Activated CD4-positive, alpha-beta T cell treated with anti-CD3 and anti-CD28 coated beads, Interleukin-2, amount 10 ng/mL, durations not matched to agents 7 days and 5 days (primary cell): ENCODE measurements at regions not wholly inside any gene's neighbourhood (a gene's known extent, or its start where the extent isn't known, plus 50 kb on each side); places are given as distances from the start of the nearest gene placed in this dataset.

ENCODE experiments used
- CTCF ChIA-PET: fragments of 350-600 bp; sonication (Branson Sonifier 250); formaldehyde crosslinking; loops from one replicate; lab custom pipeline; 2021; ENCODE audit warnings: antibody characterized with exemption; lab: Charles Lee
- POLR2A ChIA-PET: fragments of 350-600 bp; sonication (Branson Sonifier 250); formaldehyde crosslinking; loops from one replicate; lab custom pipeline; 2021; ENCODE audit warnings: antibody characterized with exemption; lab: Charles Lee
- DNase-seq: peaks from one replicate; pipeline ENCODE4 v3.0.0-alpha.2; 2020
- H3K27ac Mint-ChIP-seq: one replicate; pipeline ENCODE4 v1.8.0; 2021; ENCODE audit warnings: mild to moderate bottlenecking, moderate library complexity, mixed read lengths
- H3K27me3 Mint-ChIP-seq: one replicate; pipeline ENCODE4 v1.8.0; 2021; ENCODE audit warnings: mixed read lengths
- H3K36me3 Mint-ChIP-seq: one replicate; pipeline ENCODE4 v1.8.0; 2021; ENCODE audit warnings: low read depth, mixed read lengths
- H3K4me1 Mint-ChIP-seq: one replicate; pipeline ENCODE4 v1.8.0; 2021; ENCODE audit warnings: mixed read lengths
- H3K4me3 Mint-ChIP-seq: one replicate; pipeline ENCODE4 v1.8.0; 2021; ENCODE audit warnings: mild to moderate bottlenecking, moderate library complexity, mixed read lengths
- H3K9me3 Mint-ChIP-seq: one replicate; pipeline ENCODE4 v1.8.0; 2021; ENCODE audit warnings: mixed read lengths

DNA sequence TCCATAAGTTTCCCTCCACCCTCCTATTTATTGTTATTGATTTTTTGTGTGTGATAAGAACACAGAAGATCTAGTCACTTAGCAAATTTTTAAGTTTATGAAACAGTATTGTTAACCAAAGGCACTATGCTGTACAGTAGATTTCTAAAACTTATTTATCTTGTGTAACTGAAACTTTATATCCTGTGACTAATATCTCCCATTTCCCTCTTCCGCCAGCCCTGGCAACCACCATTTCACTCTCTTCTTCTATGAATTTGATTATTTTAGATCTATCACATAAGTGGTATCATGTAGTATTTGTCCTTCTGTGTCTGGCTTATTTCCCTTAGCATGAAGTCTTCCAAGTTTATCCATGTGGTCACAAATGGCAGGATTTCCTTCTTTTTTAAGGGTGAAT lies 144.3 kb upstream of the INHBA start:
- POLR2A ChIA-PET, result no interaction called here
- H3K27ac Mint-ChIP-seq, result no peak overlapping the region
- no peaks in the 10 kb centered on the region for H3K36me3 Mint-ChIP-seq
- H3K4me3 Mint-ChIP-seq, result no peak overlapping the region
- DNase-seq, result no peak
- CTCF ChIA-PET, result no interaction called here
- H3K27me3 Mint-ChIP-seq, result no peaks in the 10 kb centered on the region
- peaks cover 15% of the 10 kb centered on the region for H3K9me3 Mint-ChIP-seq
- H3K4me1 Mint-ChIP-seq, result no peaks in the 10 kb centered on the region

DNA sequence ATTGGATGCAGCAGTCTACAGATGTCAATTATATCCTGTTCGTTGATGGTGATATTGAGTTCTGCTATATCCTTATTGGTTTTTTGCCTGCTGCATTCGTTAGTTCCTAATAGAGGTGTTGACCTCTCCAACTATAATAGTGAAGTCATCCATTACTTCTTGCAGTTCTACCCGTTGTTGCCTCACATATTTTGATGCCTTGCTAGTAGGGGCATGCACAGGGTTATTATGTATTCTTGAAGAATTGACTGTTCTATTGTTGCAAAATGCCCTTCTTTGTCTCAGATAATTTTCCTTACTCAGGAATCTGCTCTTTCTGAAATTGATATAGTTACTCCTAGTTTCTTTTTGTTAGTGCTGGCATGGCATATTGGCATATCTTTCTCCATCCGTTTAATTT lies 140.1 kb upstream of the INHBA start:
- POLR2A ChIA-PET, result no interaction called here
- no peaks in the 10 kb centered on the region for H3K36me3 Mint-ChIP-seq
- no peak overlapping the region for H3K27ac Mint-ChIP-seq
- H3K27me3 Mint-ChIP-seq, result peaks cover 2% of the 10 kb centered on the region
- DNase-seq, result no peak
- H3K4me3 Mint-ChIP-seq, result no peak overlapping the region
- CTCF ChIA-PET, result no interaction called here
- H3K4me1 Mint-ChIP-seq, result no peaks in the 10 kb centered on the region
- peaks cover 5% of the 10 kb centered on the region for H3K9me3 Mint-ChIP-seq

DNA sequence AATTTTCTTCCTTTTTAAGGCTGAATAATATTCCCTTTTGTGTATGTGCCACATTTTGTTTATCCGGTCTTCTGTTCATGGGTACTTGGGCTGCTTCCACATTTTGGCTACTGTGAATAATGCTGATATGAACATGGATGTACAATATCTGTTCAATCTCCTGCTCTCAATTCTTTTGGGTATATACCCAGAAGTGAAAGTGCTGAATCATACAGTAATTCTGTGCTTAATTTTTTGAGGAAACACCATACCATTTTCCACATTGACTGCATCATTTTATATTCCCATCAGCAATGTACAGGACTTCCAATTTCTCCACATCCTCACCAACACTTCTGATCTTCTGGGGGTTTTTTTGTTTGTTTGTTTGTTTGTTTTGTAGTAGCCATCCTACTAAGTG lies 135.0 kb upstream of the INHBA start:
- Mint-ChIP-seq H3K36me3 (no peaks in the 10 kb centered on the region), H3K9me3 (peaks cover 4% of the 10 kb centered on the region), H3K4me1 (no peaks in the 10 kb centered on the region), H3K27ac (no peak overlapping the region), H3K4me3 (no peak overlapping the region), H3K27me3 (peaks cover 2% of the 10 kb centered on the region)
- ChIA-PET CTCF (no interaction called here), POLR2A (no interaction called here)
- no peak for DNase-seq

DNA sequence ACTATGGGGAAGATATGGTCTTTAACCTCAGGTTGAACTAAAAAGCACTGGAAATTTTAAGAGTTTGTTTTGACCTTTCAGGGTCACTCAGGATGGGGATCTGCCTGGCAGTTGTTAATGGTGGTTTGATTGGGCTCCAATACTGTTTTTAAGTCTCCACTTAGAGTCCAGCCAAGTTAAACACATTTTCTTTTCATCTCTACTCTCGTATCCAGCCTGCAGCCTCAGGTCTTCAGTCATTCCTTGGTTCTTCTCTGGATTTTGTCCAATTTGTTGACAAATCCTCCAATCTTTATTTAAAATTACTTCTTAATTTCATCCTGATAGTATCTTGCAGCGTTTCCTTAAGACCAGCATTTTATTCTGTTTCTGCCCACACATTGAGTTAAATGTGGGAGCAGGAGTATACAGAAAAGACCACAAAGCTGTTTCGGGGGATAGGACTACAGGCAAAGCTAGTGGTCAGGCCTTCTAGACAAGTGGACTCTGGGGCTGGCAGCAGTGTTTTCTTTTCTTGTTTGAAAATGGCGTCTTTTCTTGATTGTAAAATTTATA lies 133.2 kb upstream of the INHBA start:
- Mint-ChIP-seq H3K4me3 (no peak overlapping the region), H3K36me3 (no peaks in the 10 kb centered on the region), H3K4me1 (no peaks in the 10 kb centered on the region), H3K27me3 (no peaks in the 10 kb centered on the region), H3K27ac (no peak overlapping the region), H3K9me3 (peaks cover 13% of the 10 kb centered on the region)
- DNase-seq, result no peak
- POLR2A ChIA-PET, result no interaction called here
- CTCF ChIA-PET, result no interaction called here

DNA sequence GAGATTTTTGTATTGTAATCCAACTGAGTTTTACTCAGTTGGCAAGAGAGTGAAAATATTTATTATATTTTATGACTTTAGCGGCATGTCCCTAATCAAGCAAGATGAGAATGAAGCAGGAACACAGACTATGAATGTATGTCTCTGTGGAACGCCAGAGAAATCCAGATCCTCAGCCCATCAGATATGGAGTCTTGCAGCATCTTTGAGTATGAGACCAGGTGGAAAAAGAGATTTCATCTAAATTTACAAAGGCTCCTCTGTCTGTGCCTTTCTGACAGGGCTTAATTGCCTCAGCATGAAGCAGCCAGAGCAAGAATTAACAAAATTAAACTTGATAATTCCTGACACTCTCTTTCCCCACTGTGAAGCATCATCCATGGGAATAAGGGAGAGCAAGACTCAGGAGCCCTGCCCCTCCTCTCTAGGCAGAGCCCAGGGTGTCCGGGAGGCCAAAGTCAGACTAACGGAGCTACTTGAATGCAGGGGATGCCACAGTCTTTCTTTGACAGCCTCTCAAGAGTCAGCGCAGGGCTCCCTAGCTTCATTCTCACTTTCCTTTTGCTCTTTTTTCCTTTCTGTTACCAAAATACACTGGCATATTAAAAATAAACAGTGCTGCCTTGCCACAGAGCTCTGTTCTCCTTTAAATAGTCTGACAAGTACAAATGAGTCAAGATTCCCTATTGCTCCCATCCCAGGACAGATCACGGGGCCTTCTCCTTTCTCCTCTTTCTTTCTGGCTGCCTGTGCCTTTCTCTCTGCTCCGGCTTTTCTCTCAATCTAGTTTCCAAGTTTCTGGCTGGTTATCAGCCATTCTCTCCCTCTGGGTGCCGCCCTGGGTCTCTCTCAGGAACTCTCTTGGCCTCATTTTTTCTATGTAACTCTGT lies 132.2 kb upstream of the INHBA start:
- CTCF ChIA-PET, result no interaction called here
- H3K9me3 Mint-ChIP-seq, result peaks cover 15% of the 10 kb centered on the region
- no peak overlapping the region for H3K27ac Mint-ChIP-seq

DNA sequence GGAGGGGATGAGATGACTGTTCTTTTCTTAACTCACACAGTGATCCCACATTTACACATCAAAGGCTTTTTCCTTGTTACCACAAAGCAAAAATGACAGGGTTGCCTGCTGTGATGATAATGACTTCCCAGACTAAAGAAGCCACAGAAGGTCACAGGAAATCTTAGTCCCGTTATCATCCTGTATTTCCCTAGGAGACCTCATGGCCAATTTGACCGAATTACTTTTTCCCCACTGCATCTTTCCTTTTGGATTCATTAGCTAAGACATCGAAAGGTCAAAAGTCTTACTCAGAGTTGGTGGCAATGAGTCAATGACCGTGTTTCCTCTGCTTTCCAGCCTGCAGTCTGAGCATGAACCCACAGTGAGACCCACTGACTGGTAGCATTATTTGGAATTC lies 130.1 kb upstream of the INHBA start:
- CTCF ChIA-PET, result no interaction called here
- Mint-ChIP-seq H3K27me3 (no peaks in the 10 kb centered on the region), H3K4me1 (no peaks in the 10 kb centered on the region), H3K36me3 (no peaks in the 10 kb centered on the region), H3K4me3 (no peak overlapping the region), H3K27ac (no peak overlapping the region), H3K9me3 (peaks cover 16% of the 10 kb centered on the region)
- POLR2A ChIA-PET, result no interaction called here
- no peak for DNase-seq

More for the DNA sequence above, 132.2 kb upstream of the INHBA start:
- H3K4me1 Mint-ChIP-seq, result no peaks in the 10 kb centered on the region
- POLR2A ChIA-PET, result no interaction called here
- DNase-seq, result no peak
- no peaks in the 10 kb centered on the region for H3K27me3 Mint-ChIP-seq
- H3K4me3 Mint-ChIP-seq, result no peak overlapping the region
- H3K36me3 Mint-ChIP-seq, result no peaks in the 10 kb centered on the region

DNA sequence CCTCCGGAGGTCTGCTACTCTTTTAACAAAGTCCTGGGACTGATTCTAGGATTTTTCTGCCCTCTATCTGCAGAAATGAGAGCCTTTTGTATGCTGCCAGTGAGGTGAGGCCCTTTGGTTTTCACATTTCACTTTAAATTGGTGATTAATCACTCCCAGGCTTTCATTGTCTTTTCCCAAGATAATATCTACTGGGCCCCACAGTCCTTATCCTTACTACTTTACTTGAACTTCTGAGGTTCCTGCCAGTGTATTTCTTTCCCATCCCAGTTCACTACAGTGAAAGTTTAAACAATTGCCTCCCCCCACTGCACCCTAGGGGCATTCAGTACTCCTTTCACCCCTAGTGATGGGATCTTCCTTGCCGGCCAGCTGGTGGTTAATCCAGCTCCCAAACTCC lies 127.4 kb upstream of the INHBA start:
- Mint-ChIP-seq H3K27ac (no peak overlapping the region), H3K4me1 (no peaks in the 10 kb centered on the region), H3K9me3 (peaks cover 16% of the 10 kb centered on the region), H3K27me3 (no peaks in the 10 kb centered on the region), H3K36me3 (no peaks in the 10 kb centered on the region), H3K4me3 (no peak overlapping the region)
- ChIA-PET CTCF (no interaction called here), POLR2A (no interaction called here)
- DNase-seq, result no peak

DNA sequence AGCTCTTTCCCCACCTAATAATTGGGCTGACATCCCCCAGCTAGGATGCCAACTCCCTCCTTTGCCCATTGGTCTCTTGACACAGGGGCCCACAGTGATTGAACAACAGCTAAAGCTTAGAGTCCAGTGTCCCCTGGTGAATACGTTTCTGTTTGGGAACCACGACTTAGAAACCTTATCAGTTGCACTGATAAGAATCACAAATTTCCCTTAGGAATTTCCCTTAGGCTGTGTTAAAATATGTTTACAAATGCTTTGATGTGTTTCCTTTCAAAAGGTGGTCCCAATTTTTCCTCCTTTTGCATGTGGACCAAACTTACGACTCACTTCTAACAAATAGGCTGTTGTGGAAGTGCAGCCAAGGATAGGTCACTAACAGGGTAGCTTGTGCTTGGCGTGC lies 126.0 kb upstream of the INHBA start:
- Mint-ChIP-seq H3K4me3 (no peak overlapping the region), H3K9me3 (peaks cover 15% of the 10 kb centered on the region), H3K36me3 (no peaks in the 10 kb centered on the region), H3K27ac (no peak overlapping the region), H3K27me3 (no peaks in the 10 kb centered on the region), H3K4me1 (no peaks in the 10 kb centered on the region)
- no peak for DNase-seq
- ChIA-PET POLR2A (no interaction called here), CTCF (interaction anchor here (1.6 kb wide), 1 partner anchor 10 kb away, joined by 4 read pairs; no protein-coding TSS in a partner anchor)

DNA sequence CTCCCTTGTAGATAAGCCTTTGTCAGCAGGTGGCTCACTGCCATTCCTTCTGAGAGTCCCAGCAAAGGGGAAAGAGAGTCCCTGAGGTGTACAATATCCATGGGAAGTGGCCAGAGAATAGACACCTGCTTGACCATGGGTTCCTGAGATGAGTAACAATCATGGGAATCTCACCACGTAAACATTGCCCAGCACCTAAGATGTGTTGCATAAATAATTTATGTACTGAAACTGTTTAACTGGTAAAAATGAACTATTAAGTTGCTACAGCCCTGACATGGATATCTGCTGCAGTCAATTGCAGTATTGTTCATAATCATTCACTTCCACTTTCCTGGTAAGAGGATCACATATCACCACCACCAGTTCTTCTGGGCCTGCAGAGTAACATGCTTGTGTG lies 123.8 kb upstream of the INHBA start:
- no peak overlapping the region for H3K27ac Mint-ChIP-seq
- no peaks in the 10 kb centered on the region for H3K4me1 Mint-ChIP-seq
- H3K36me3 Mint-ChIP-seq, result no peaks in the 10 kb centered on the region
- POLR2A ChIA-PET, result no interaction called here
- no peak for DNase-seq
- CTCF ChIA-PET, result interaction anchor here (0.6 kb wide), 1 partner anchor 15 kb away, joined by 5 read pairs; no protein-coding TSS in a partner anchor
- peaks cover 4% of the 10 kb centered on the region for H3K9me3 Mint-ChIP-seq
- H3K4me3 Mint-ChIP-seq, result no peak overlapping the region
- peaks cover 1% of the 10 kb centered on the region for H3K27me3 Mint-ChIP-seq

DNA sequence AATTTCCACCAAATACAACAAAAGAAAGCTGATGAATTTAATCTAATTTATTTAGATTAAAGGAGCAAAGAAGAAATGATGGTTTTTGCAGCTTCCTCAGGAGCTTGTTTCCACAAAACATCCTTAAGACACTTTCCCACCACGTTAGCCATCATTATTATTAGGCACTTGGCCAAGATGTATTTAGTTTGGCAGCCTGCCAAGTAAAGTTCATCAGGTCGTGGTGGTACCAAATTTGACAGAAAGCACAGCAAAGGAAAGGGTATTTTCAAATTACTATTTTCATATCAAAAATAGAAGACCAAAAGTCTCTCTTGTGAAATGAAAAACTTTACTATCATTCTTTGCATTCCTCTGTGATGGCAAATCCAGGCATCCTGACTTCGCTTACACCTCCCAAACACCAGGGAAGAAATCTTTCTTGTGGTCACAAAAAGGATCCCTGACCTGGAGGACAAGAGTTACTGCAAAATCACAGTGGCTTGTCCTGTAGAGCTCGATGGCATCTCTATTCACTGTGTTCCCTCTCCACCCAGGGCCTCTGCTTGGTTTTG lies 123.1 kb upstream of the INHBA start:
- Mint-ChIP-seq H3K27me3 (peaks cover 1% of the 10 kb centered on the region), H3K9me3 (peaks cover 4% of the 10 kb centered on the region), H3K4me1 (no peaks in the 10 kb centered on the region), H3K27ac (no peak overlapping the region), H3K36me3 (no peaks in the 10 kb centered on the region), H3K4me3 (no peak overlapping the region)
- ChIA-PET CTCF (interaction anchor here (0.6 kb wide), 1 partner anchor 15 kb away, joined by 5 read pairs; no protein-coding TSS in a partner anchor), POLR2A (no interaction called here)
- DNase-seq, result no peak

DNA sequence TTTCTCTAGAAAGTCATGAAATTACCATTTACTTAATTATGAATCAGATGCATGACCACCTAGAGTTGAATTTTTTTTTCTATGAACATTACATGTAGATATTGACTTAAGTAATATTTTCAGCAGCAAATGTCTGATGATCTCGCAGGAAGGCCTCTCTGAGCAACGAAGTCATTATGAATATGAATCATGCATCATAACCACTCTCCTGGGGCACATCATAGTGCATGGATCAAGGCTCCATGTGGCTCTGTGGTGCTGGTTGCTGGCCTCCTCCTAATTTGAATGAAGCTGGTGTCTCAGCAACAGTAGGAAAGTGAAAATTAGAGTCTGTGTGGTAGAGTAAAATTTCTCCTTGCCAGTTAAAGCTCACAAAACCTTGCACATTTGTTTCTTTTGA lies 121.4 kb upstream of the INHBA start:
- H3K27ac Mint-ChIP-seq, result no peak overlapping the region
- POLR2A ChIA-PET, result no interaction called here
- H3K4me3 Mint-ChIP-seq, result no peak overlapping the region
- no peaks in the 10 kb centered on the region for H3K4me1 Mint-ChIP-seq
- peaks cover 5% of the 10 kb centered on the region for H3K27me3 Mint-ChIP-seq
- H3K36me3 Mint-ChIP-seq, result no peaks in the 10 kb centered on the region
- CTCF ChIA-PET, result no interaction called here
- no peak for DNase-seq
- H3K9me3 Mint-ChIP-seq, result peaks cover 2% of the 10 kb centered on the region

DNA sequence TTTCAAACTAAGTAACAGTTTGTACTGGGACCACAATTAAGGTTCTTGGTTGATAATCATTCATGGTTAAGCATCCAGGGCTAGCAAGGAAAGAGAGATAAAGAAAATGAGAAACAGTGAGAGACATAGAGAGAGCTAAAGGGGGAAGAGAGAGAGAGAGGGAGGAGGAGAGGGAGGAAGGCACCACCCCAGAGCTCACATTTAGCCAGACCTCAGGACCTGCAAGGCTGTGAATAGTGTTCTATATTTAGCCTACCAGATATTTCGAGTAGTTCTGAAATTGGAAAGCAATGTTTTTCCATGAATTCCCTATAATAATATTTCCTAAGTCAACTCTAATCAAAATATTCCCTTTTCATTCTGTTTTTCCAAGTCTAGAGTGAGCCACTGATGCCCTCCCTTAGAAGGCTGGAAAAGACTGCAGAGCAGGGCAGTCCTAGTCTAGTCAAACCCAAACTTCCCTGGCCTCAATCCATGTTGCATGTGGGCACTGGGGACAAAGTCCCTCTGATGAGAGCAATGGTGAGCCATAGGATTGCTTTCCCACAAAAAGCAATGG lies 119.4 kb upstream of the INHBA start:
- DNase-seq, result no peak

DNA sequence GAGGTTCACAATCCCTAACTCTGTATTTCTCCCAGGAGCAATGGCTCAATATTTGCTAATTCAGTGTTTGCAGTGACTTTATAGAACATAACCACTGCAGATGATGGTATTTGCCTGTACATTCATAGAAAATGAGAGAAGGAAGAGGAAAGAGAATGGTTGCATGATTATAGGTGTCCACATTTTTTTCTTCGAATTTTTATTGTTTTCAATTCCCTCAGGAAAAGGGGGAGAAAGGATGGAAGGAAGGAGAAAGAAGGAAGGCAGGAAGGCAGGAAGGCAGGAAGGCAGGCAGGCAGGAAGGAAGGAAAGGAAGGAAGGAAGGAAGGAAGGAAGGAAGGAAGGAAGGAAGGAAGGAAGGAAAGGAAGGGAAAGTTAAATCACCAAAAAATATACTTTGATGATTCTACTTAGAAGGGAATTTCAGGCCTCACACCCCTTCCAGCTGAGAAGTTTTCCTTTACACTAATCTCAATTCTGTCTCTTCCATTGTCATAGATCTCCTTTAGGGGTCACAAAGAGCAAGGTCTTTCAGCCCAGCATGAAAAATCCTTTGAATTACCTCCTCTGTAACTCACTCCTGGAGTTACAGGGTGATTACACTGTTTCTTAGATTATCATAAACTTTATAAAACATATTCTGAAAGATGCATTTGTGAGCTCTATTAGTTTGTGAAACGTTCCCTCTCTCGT lies 118.8 kb upstream of the INHBA start:
- no peak for DNase-seq
- POLR2A ChIA-PET, result no interaction called here
- H3K27ac Mint-ChIP-seq, result no peak overlapping the region
- no peaks in the 10 kb centered on the region for H3K9me3 Mint-ChIP-seq
- peaks cover 6% of the 10 kb centered on the region for H3K27me3 Mint-ChIP-seq
- H3K36me3 Mint-ChIP-seq, result no peaks in the 10 kb centered on the region
- CTCF ChIA-PET, result no interaction called here
- no peak overlapping the region for H3K4me3 Mint-ChIP-seq
- peaks cover 8% of the 10 kb centered on the region for H3K4me1 Mint-ChIP-seq

More for the DNA sequence above, 119.4 kb upstream of the INHBA start:
- Mint-ChIP-seq H3K27ac (no peak overlapping the region), H3K4me3 (no peak overlapping the region), H3K4me1 (peaks cover 2% of the 10 kb centered on the region), H3K27me3 (peaks cover 6% of the 10 kb centered on the region), H3K36me3 (no peaks in the 10 kb centered on the region), H3K9me3 (no peaks in the 10 kb centered on the region)
- ChIA-PET CTCF (no interaction called here), POLR2A (no interaction called here)
